ENCODE measurements at regions not wholly inside any gene's neighbourhood (a gene's known extent, or its start where the extent isn't known, plus 50 kb on each side); places are given as distances from the start of the nearest gene placed in this dataset.

DNA sequence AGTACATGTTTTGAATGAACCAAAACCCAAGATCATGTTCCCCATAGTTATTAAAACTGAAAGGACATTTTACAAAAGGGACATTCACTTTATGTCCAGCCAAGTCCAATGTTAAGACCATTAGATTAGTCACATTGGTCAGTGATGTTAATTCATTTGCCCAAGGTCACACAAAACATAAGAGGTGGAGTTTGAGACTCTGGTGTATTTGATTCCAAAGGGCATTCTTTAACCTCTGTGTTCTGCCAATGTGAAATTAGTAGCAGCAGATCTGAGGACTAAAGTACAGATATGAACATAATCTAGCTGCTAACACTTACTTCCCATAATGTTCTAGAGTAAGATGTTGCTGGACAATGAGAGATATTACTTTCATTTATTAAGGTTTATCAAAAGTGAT, 425.6 kb downstream of the TUSC7 start (continued):
- TF ChIP-seq CSRNP3 (CRISPR knock-in tag; IDR thresholded peaks at IDR 0.05) (no peak), ISL1 (CRISPR knock-in tag; IDR thresholded peaks at IDR 0.05) (no peak), TOX (CRISPR knock-in tag; IDR thresholded peaks at IDR 0.05; ENCODE audit: borderline replicate concordance) (no peak), ZC3H10 (CRISPR knock-in tag; IDR thresholded peaks at IDR 0.05) (no peak), ZNF70 (CRISPR knock-in tag; IDR thresholded peaks at IDR 0.05) (no peak), CSDC2 (CRISPR knock-in tag; IDR thresholded peaks at IDR 0.05) (no peak), ZNF8 (CRISPR knock-in tag; IDR thresholded peaks at IDR 0.05) (no peak), ZFP30 (CRISPR knock-in tag; IDR thresholded peaks at IDR 0.05) (no peak), PPARA (CRISPR knock-in tag; IDR thresholded peaks at IDR 0.05; ENCODE audit: borderline replicate concordance) (no peak), ESRRG (CRISPR knock-in tag; IDR thresholded peaks at IDR 0.05) (no peak), SNAI2 (CRISPR knock-in tag; IDR thresholded peaks at IDR 0.05) (no peak), BACH2 (CRISPR knock-in tag; IDR thresholded peaks at IDR 0.05; ENCODE audit: borderline replicate concordance) (no peak), OSR1 (CRISPR knock-in tag; IDR thresholded peaks at IDR 0.05) (no peak)

- no peak for ATAC-seq
- TF ChIP-seq, protein P1, sequence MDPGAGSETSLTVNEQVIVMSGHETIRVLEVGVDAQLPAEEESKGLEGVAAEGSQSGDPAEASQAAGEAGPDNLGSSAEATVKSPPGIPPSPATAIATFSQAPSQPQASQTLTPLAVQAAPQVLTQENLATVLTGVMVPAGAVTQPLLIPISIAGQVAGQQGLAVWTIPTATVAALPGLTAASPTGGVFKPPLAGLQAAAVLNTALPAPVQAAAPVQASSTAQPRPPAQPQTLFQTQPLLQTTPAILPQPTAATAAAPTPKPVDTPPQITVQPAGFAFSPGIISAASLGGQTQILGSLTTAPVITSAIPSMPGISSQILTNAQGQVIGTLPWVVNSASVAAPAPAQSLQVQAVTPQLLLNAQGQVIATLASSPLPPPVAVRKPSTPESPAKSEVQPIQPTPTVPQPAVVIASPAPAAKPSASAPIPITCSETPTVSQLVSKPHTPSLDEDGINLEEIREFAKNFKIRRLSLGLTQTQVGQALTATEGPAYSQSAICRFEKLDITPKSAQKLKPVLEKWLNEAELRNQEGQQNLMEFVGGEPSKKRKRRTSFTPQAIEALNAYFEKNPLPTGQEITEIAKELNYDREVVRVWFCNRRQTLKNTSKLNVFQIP (CRISPR knock-in tag; IDR thresholded peaks at IDR 0.05; ENCODE audit: borderline replicate concordance, low read depth): no peak
- TF ChIP-seq ZFP30 (CRISPR knock-in tag; IDR thresholded peaks at IDR 0.05) (no peak), CREB5 (CRISPR knock-in tag; IDR thresholded peaks at IDR 0.05; ENCODE audit: low read depth) (no peak), ZFP3 (CRISPR knock-in tag; IDR thresholded peaks at IDR 0.05) (no peak), RARB (CRISPR knock-in tag; IDR thresholded peaks at IDR 0.05) (no peak), CSDC2 (CRISPR knock-in tag; IDR thresholded peaks at IDR 0.05) (no peak), OSR1 (CRISPR knock-in tag; IDR thresholded peaks at IDR 0.05) (no peak), ZNF8 (CRISPR knock-in tag; IDR thresholded peaks at IDR 0.05) (no peak), ESRRG (CRISPR knock-in tag; IDR thresholded peaks at IDR 0.05) (no peak), TSHZ2 (CRISPR knock-in tag; IDR thresholded peaks at IDR 0.05) (no peak), ZC3H10 (CRISPR knock-in tag; IDR thresholded peaks at IDR 0.05) (no peak)
Observed at GRCh38 chr3:117136003-117136402, 426.4 kb downstream of the TUSC7 start.

DNA sequence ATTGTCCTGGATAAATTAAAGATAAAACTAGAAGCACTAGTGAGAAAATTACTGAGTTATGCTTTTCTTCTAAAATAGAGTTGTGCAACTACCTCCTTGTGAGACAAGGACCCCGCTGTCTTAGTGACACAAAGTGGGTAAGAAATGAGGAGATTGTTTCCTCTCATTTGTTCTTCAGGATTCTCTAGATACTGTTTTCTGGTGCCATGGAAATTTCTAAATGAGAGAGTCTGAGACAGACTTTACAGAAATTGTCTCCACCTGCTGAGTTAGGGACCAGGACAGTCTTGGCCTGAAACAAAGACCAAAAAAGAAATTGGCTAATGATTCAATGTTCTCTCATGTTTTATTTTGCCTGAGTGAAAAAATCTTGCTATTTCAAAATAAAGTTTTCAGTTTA, 427.5 kb downstream of the TUSC7 start:
- ATAC-seq: no peak
- TF ChIP-seq PPARA (CRISPR knock-in tag; IDR thresholded peaks at IDR 0.05; ENCODE audit: borderline replicate concordance) (no peak), TSHZ2 (CRISPR knock-in tag; IDR thresholded peaks at IDR 0.05) (no peak), OSR1 (CRISPR knock-in tag; IDR thresholded peaks at IDR 0.05) (no peak), ZNF565 (CRISPR knock-in tag; conservative IDR thresholded peaks at IDR 0.05; ENCODE audit: low read depth) (no peak), CSRNP3 (CRISPR knock-in tag; IDR thresholded peaks at IDR 0.05) (no peak), ZNF70 (CRISPR knock-in tag; IDR thresholded peaks at IDR 0.05) (no peak), ZFP3 (CRISPR knock-in tag; IDR thresholded peaks at IDR 0.05) (no peak), ZC3H10 (CRISPR knock-in tag; IDR thresholded peaks at IDR 0.05) (no peak), SNAI2 (CRISPR knock-in tag; IDR thresholded peaks at IDR 0.05) (no peak), CREB5 (CRISPR knock-in tag; IDR thresholded peaks at IDR 0.05; ENCODE audit: low read depth) (no peak), BACH2 (CRISPR knock-in tag; IDR thresholded peaks at IDR 0.05; ENCODE audit: borderline replicate concordance) (no peak), ISL1 (CRISPR knock-in tag; IDR thresholded peaks at IDR 0.05) (no peak), TOX (CRISPR knock-in tag; IDR thresholded peaks at IDR 0.05; ENCODE audit: borderline replicate concordance) (no peak)
- TF ChIP-seq, protein P1 (CRISPR knock-in tag; IDR thresholded peaks at IDR 0.05; ENCODE audit: borderline replicate concordance, low read depth): no peak

Measured in SK-N-SH treated with all-trans-retinoic acid at 6 μM for 48 hours (cell line).